ENCODE measurements at regions not wholly inside any gene's neighbourhood (a gene's known extent, or its start where the extent isn't known, plus 50 kb on each side); places are given as distances from the start of the nearest gene placed in this dataset.

DNA sequence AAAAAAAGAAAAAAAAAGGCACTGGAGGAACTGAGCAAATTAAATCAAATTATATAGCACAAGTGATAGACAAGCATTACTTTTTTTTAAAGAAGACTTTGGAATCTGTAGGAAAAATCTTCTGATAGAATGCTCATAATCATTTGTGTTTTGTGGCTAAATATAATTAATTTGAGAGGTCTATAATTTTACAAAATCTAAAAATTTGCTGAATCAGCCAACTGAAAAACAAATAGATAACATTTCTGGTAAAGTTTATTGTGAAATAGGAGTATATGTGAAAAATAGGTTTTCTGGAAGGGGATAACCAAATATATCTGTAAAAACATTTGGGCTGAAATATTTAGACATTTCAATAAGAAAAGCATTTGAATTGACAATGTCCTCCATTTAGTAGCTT, 844.9 kb upstream of the COBL start:
- TF ChIP-seq CEBPB (IDR thresholded peaks at IDR 0.05) (no peak), RAD21 (IDR thresholded peaks at IDR 0.05; ENCODE audit: low read depth) (no peak), EP300 (IDR thresholded peaks at IDR 0.05; ENCODE audit: borderline replicate concordance) (no peak), TAF1 (IDR thresholded peaks at IDR 0.05; ENCODE audit: low read depth) (no peak), YY1 (IDR thresholded peaks at IDR 0.05; ENCODE audit: low read depth) (no peak)
- TF ChIP-seq, protein P1, sequence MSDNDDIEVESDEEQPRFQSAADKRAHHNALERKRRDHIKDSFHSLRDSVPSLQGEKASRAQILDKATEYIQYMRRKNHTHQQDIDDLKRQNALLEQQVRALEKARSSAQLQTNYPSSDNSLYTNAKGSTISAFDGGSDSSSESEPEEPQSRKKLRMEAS (IDR thresholded peaks at IDR 0.05), result no peak

Measured in Ishikawa (cell line).